ENCODE measurements at regions not wholly inside any gene's neighbourhood (a gene's known extent, or its start where the extent isn't known, plus 50 kb on each side); places are given as distances from the start of the nearest gene placed in this dataset.
"Not testable (repeated sequence)": the region's sequence is repeated elsewhere in the genome, so short reads cannot be mapped to it uniquely, and the experiment has no call there.

DNA sequence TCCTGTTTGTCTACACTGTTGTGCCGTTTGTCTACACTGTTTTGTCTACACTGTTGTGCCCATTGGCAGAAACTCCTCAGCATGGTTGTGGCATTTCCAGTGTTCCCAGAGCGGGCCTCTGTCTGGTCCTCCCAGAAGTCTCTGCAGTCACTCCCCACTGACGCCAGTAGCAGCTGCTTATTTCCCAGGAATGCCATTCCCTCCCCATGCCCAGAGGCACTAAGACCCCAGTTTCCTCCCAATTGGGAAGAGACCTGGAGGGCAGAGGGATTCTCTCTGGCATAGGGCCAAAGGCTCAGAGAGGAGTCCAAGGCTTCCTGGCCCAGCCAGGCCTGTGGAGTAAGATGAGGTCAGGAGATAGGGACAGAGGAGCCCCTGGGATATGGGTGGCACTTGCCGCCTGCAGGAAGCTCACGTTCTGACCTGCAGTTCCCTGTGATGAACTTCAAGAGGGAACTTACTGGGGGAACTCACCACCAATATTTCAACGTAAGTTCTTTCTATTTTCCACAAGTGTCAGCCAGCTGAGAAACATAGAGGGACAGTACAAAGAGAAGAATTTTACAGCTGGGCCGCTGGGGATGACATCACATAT is 69.1 kb downstream of the TNFAIP2 start:
- no peak overlapping the region for H3K4me3 ChIP-seq (ENCODE audit: low read depth, low read length)
- in situ Hi-C loops (cut with HindIII; ENCODE audit: low sequenced_read_pairs): loop anchor here (5.0 kb wide), 1 partner anchor 35 kb away; no protein-coding TSS in a partner anchor
- DNase-seq (ENCODE audit: low read depth): no peak
- TF ChIP-seq, protein P1, sequence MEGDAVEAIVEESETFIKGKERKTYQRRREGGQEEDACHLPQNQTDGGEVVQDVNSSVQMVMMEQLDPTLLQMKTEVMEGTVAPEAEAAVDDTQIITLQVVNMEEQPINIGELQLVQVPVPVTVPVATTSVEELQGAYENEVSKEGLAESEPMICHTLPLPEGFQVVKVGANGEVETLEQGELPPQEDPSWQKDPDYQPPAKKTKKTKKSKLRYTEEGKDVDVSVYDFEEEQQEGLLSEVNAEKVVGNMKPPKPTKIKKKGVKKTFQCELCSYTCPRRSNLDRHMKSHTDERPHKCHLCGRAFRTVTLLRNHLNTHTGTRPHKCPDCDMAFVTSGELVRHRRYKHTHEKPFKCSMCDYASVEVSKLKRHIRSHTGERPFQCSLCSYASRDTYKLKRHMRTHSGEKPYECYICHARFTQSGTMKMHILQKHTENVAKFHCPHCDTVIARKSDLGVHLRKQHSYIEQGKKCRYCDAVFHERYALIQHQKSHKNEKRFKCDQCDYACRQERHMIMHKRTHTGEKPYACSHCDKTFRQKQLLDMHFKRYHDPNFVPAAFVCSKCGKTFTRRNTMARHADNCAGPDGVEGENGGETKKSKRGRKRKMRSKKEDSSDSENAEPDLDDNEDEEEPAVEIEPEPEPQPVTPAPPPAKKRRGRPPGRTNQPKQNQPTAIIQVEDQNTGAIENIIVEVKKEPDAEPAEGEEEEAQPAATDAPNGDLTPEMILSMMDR (IDR thresholded peaks at IDR 0.05; ENCODE audit: low read depth, low read length, missing control alignments): no peak

DNA sequence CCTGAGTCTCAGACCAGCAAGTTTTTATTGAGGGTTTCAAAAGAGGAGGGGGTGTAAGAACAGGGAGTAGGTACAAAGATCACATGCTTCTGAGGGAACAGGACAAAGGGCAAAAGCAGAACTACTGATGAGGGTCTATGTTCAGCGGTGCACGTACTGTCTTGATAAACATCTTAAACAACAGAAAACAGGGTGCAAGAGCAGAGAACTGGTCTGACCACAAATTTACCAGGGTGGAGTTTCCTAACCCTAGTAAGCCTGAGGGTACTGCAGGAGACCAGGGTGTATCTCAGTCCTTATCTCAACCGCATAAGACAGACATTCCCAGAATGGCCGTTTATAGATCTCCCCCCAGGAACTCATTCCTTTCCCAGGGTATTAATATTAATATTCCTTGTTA is 69.6 kb downstream of the TNFAIP2 start:
- DNase-seq (ENCODE audit: low read depth); H3K4me3 ChIP-seq (ENCODE audit: low read depth, low read length): not testable (repeated sequence)
- in situ Hi-C loops (cut with HindIII; ENCODE audit: low sequenced_read_pairs): loop anchor here (5.0 kb wide), 1 partner anchor 36 kb away; no protein-coding TSS in a partner anchor

DNA sequence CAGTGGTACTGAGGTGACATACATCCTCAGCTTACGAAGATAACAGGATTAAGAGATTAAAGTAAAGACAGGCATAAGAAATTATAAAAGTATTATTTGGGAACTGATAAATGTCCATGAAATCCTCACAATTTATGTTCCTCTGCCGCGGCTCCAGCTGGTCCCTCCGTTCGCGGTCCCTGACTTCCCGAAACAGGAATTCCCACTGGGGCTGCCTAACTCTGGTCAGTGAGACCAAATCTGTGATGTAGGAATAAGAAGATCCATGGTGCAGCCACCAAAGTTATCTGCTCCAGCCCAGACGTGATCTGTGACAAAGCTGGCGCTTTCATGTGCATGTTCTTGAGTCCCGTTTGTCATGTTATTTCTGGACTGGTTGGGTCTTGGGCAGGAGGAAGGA is 70.2 kb downstream of the TNFAIP2 start:
- in situ Hi-C loops (cut with HindIII; ENCODE audit: low sequenced_read_pairs): loop anchor here (5.0 kb wide), 1 partner anchor 36 kb away; no protein-coding TSS in a partner anchor
- H3K4me3 ChIP-seq (ENCODE audit: low read depth, low read length); DNase-seq (ENCODE audit: low read depth): not testable (repeated sequence)

DNA sequence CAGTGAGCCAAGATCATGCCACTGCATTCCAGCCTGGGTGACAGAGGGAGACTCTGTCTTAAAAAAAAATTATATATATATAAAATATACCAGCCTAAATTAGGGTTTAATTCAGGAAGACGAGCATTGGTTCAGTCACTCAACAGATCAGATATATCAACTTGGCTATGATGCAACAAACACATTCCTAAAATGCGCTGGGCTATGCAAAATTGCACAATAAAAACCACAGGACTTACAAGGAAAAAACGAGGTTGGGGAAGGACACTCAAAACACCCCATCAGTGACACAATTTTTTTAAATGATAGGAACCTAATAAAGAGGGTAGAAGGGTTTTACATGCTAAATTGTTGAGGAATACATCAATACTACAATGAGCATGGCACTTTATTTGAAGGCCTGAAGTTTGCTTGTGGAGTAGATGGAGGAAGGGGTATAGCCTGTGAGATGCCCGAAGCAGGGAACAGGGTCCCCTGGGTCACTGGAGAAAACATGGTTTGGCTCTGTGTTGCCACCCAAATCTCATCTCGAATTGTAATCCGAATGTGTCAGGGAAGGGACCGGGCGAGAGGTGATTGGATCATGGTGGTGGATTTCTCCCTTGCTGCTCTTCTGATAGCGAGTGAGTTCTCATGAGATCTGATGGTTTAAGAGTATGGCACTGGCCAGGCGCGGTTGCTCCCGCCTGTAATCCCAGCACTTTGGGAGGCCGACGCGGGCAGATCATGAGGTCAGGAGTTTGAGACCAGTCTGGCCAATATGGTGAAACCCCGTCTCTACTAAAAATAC is 71.2 kb downstream of the TNFAIP2 start:
- in situ Hi-C loops (cut with HindIII; ENCODE audit: low sequenced_read_pairs): loop anchor here (5.0 kb wide), 1 partner anchor 37 kb away; no protein-coding TSS in a partner anchor
- DNase-seq (ENCODE audit: low read depth): peak; percentile 13

DNA sequence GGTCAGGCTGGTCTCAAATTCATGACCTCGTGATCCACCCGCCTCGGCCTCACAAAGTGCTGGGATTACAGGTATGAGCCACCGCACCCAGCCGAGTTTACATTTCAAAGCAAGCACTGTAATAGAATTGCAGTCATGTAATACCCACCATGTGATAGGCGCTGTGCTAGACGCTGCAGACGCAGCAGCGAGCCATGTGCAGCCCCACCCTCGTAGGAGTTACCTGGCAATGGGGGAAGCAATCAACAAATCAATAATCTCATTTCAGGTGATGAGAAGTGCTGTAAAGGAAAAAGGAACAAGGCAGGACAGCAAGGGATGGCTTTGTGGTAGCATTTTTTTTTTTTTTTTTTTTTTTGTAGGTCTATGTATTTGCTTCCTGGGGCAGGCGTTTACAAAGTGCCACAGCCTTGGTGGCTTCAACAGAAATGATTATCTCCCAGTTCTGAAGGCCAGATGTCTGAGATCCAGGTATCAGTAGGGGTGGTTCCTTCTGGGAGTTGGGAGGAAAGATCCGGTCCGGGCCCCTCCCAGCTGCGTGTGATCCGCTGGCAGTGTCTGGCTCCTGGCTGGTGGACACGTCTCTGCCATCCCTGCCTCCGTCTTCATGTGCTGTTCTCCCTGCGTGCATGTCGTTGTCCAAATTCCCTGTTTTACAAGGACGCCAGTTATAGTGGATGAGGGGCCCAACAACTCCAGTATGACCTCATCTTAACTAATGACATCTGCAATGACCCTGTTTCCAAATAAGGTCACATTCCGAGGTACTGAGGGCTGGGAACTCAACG is 72.8 kb downstream of the TNFAIP2 start:
- no peak overlapping the region for H3K4me3 ChIP-seq (ENCODE audit: low read depth, low read length)
- DNase-seq (ENCODE audit: low read depth): no peak
- in situ Hi-C loops (cut with HindIII; ENCODE audit: low sequenced_read_pairs): no loop called here
- TF ChIP-seq, protein P1 (IDR thresholded peaks at IDR 0.05; ENCODE audit: low read depth, low read length, missing control alignments): no peak

More for the DNA sequence above, 71.2 kb downstream of the TNFAIP2 start:
- TF ChIP-seq, protein P1 (IDR thresholded peaks at IDR 0.05; ENCODE audit: low read depth, low read length, missing control alignments): no peak
- H3K4me3 ChIP-seq (ENCODE audit: low read depth, low read length): no peak overlapping the region

DNA sequence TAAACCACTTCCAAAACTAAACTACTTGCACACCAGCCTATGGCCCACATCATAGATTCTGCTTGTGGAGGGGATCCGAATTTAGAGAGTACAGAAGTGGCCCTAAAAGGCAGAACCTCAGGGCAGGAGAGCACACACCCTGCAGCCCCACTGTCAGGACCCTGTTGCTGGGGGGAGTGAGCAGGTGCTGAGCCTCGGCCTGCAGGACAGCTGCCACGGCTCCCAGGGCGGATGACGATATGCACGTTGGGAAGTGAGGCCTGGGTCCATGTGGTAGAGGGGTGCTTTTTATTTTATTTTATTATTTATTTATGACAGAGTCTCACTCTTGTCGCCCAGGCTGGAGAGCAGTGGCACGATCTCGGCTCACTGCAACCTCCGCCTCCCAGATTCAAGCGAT is 73.5 kb downstream of the TNFAIP2 start:
- in situ Hi-C loops (cut with HindIII; ENCODE audit: low sequenced_read_pairs): no loop called here
- DNase-seq (ENCODE audit: low read depth): no peak

More for the DNA sequence above, 73.5 kb downstream of the TNFAIP2 start:
- TF ChIP-seq, protein P1 (IDR thresholded peaks at IDR 0.05; ENCODE audit: low read depth, low read length, missing control alignments): no peak
- H3K4me3 ChIP-seq (ENCODE audit: low read depth, low read length): no peak overlapping the region

Measured in astrocyte of the cerebellum (primary cell).